IMR-90 (cell line): ENCODE measurements at regions not wholly inside any gene's neighbourhood (a gene's known extent, or its start where the extent isn't known, plus 50 kb on each side); places are given as distances from the start of the nearest gene placed in this dataset.

Experiments
- ATAC-seq: fragments of 200-7000 bp; cut with Tn5 transposase; 2 replicates; pipeline ENCODE4 v1.9.1; 2020; ENCODE audit warnings: low read depth, mild to moderate bottlenecking, moderate library complexity
- BruUV-seq: library from RNA; stranded (reverse); fragments of 400-500 nt; replicated peaks from 2 replicates; lab custom pipeline; 2021; lab: Mats Ljungman, UMichigan
- CTCF ChIA-PET: fragments of 300-600 bp; formaldehyde crosslinking; extraction: SDS; loops from one replicate; lab custom pipeline; 2021; ENCODE audit warnings: antibody characterized with exemption; lab: Yijun Ruan, JAX
- POLR2A ChIA-PET: fragments of 300-600 bp; sonication (Branson Sonifier 250); formaldehyde crosslinking; loops from one replicate; lab custom pipeline; 2022; ENCODE audit warnings: antibody characterized with exemption; ENCODE audit not compliant: unreplicated experiment; lab: Charles Lee
- DNase-seq: peaks from one replicate; pipeline ENCODE4 v3.0.0; 2013
- H2AFZ ChIP-seq: replicated peaks from 2 replicates; pipeline ENCODE3; 2013; ENCODE audit warnings: low read length, mild to moderate bottlenecking; ENCODE audit not compliant: poor library complexity
- H2AK5ac ChIP-seq: 2 replicates; pipeline ENCODE4 v1.6.1; 2013; ENCODE audit warnings: low read depth, low read length, inconsistent platforms
- H2AK9ac ChIP-seq: replicated peaks from 2 replicates; pipeline ENCODE3; 2013; ENCODE audit warnings: mild to moderate bottlenecking, low read depth, low read length, moderate library complexity; ENCODE audit not compliant: poor library complexity
- H2BK120ac ChIP-seq: 2 replicates; pipeline ENCODE4 v1.6.1; 2013; ENCODE audit warnings: low read depth, low read length, inconsistent platforms
- H2BK15ac ChIP-seq: 3 replicates; pipeline ENCODE4 v1.6.1; 2013; ENCODE audit warnings: low read depth, low read length, inconsistent platforms
- H2BK20ac ChIP-seq: 2 replicates; pipeline ENCODE4 v1.6.1; 2013; ENCODE audit warnings: low read depth, mild to moderate bottlenecking, inconsistent platforms, low read length, moderate library complexity
- H2BK5ac ChIP-seq: 2 replicates; pipeline ENCODE4 v1.6.1; 2013; ENCODE audit warnings: mild to moderate bottlenecking, low read depth, low read length, inconsistent platforms; ENCODE audit not compliant: poor library complexity, severe bottlenecking
- H3K14ac ChIP-seq: replicated peaks from 2 replicates; pipeline ENCODE4 v1.6.1; 2013; ENCODE audit warnings: low read depth, low read length, inconsistent platforms
- H3K18ac ChIP-seq: 2 replicates; pipeline ENCODE4 v1.6.1; 2013; ENCODE audit warnings: low read depth, low read length, control low read depth
- H3K23ac ChIP-seq: 2 replicates; pipeline ENCODE4 v1.6.1; 2013; ENCODE audit warnings: low read depth, low read length, inconsistent platforms
- H3K27ac ChIP-seq: 2 replicates; pipeline ENCODE4 v1.5.1; 2013; ENCODE audit warnings: mild to moderate bottlenecking, control low read depth, low read length; ENCODE audit not compliant: insufficient read depth
- H3K27me3 ChIP-seq: 2 replicates; pipeline ENCODE4 v1.6.1; 2013; ENCODE audit warnings: low read length; ENCODE audit not compliant: control insufficient read depth, insufficient read depth
- H3K36me3 ChIP-seq: 2 replicates; pipeline ENCODE4 v1.6.1; 2013; ENCODE audit warnings: low read length, mixed read lengths; ENCODE audit not compliant: control insufficient read depth, insufficient read depth
- H3K4ac ChIP-seq: 2 replicates; pipeline ENCODE4 v1.6.1; 2013; ENCODE audit warnings: low read depth, low read length, inconsistent platforms
- H3K4me1 ChIP-seq: 2 replicates; pipeline ENCODE4 v1.6.1; 2013; ENCODE audit warnings: low read length, mixed read lengths; ENCODE audit not compliant: control insufficient read depth, insufficient read depth
- H3K4me2 ChIP-seq: 2 replicates; pipeline ENCODE4 v1.6.1; 2013; ENCODE audit warnings: low read depth, mild to moderate bottlenecking, control low read depth, low read length, moderate library complexity
- H3K4me3 ChIP-seq: 2 replicates; pipeline ENCODE4 v1.5.1; 2013; ENCODE audit warnings: low read depth, mild to moderate bottlenecking, control low read depth, low read length, moderate library complexity; ENCODE audit not compliant: insufficient read depth
- H3K56ac ChIP-seq: 2 replicates; pipeline ENCODE4 v1.6.1; 2013; ENCODE audit warnings: low read length, inconsistent platforms; ENCODE audit not compliant: insufficient read depth; ENCODE audit errors: extremely low read depth
- H3K79me1 ChIP-seq, 2 experiments: 2 replicates each; pipeline ENCODE4 v1.6.1; 2013; ENCODE audit warnings: low read length in 2 of 2, inconsistent platforms in 1 of 2, low read depth in 1 of 2
- H3K9ac ChIP-seq: 2 replicates; pipeline ENCODE4 v1.6.1; 2013; ENCODE audit warnings: low read depth, low read length, control low read depth
- H3K9me1 ChIP-seq: 2 replicates; pipeline ENCODE4 v1.6.1; 2013; ENCODE audit warnings: low read length, inconsistent platforms; ENCODE audit not compliant: insufficient read depth
- H3K9me3 ChIP-seq: 2 replicates; pipeline ENCODE4 v1.6.1; 2013; ENCODE audit warnings: low read length; ENCODE audit not compliant: control insufficient read depth, insufficient read depth
- H4K20me1 ChIP-seq: 2 replicates; pipeline ENCODE4 v1.6.1; 2013; ENCODE audit warnings: low read length, inconsistent platforms; ENCODE audit not compliant: insufficient read depth
- H4K5ac ChIP-seq: 2 replicates; pipeline ENCODE4 v1.6.1; 2013; ENCODE audit warnings: mild to moderate bottlenecking, low read depth, low read length, control low read depth
- H4K8ac ChIP-seq, 2 experiments: 2 replicates each; pipeline ENCODE4 v1.6.1; 2013; ENCODE audit warnings: low read depth in 2 of 2, low read length in 2 of 2, control low read depth in 1 of 2, inconsistent platforms in 1 of 2
- H4K91ac ChIP-seq: 2 replicates; pipeline ENCODE4 v1.6.1; 2013; ENCODE audit warnings: low read depth, low read length, inconsistent platforms; ENCODE audit not compliant: insufficient read depth
- BHLHE40 ChIP-seq: fragments of 150-350 bp; IDR thresholded peaks from 2 replicates; pipeline ENCODE4 v1.6.1; 2016; ENCODE audit warnings: mild to moderate bottlenecking, low read depth, low read length
- CEBPB ChIP-seq: IDR thresholded peaks from 2 replicates; pipeline ENCODE4 v1.6.1; 2012; ENCODE audit warnings: low read depth, low read length, improper control_type of control experiment
- CHD1 ChIP-seq: IDR thresholded peaks from 2 replicates; pipeline ENCODE4 v1.6.1; 2012; ENCODE audit warnings: low read depth, low read length, improper control_type of control experiment
- FOS ChIP-seq: fragments of 150-350 bp; IDR thresholded peaks from 2 replicates; pipeline ENCODE4 v1.6.1; 2016; ENCODE audit warnings: low read depth, low read length
- MAFK ChIP-seq: IDR thresholded peaks from 2 replicates; pipeline ENCODE4 v1.6.1; 2012; ENCODE audit warnings: low read depth, low read length, improper control_type of control experiment
- MAZ ChIP-seq: IDR thresholded peaks from 2 replicates; pipeline ENCODE4 v1.6.1; 2012; ENCODE audit warnings: low read depth, mild to moderate bottlenecking, low read length, improper control_type of control experiment, moderate library complexity, borderline replicate concordance
- MXI1 ChIP-seq: IDR thresholded peaks from 2 replicates; pipeline ENCODE4 v1.6.1; 2012; ENCODE audit warnings: low read depth, mild to moderate bottlenecking, low read length, moderate library complexity, borderline replicate concordance
- POLR2A ChIP-seq: IDR thresholded peaks from 2 replicates; pipeline ENCODE4 v1.6.1; 2012; ENCODE audit warnings: mild to moderate bottlenecking, low read depth, low read length
- RAD21 ChIP-seq: IDR thresholded peaks from 2 replicates; pipeline ENCODE4 v1.6.1; 2012; ENCODE audit warnings: low read length, improper control_type of control experiment
- RCOR1 ChIP-seq: IDR thresholded peaks from 2 replicates; pipeline ENCODE4 v1.6.1; 2012; ENCODE audit warnings: mild to moderate bottlenecking, low read length, improper control_type of control experiment; ENCODE audit not compliant: insufficient replicate concordance
- USF2 ChIP-seq: fragments of 150-350 bp; IDR thresholded peaks from 2 replicates; pipeline ENCODE4 v1.6.1; 2017; ENCODE audit warnings: mild to moderate bottlenecking, antibody characterized with exemption, low read length, low read depth
- WGBS, 2 experiments: methylation state at CpG; one replicate each; pipeline versions ENCODE4 v1.1.5 to v1.1.7; 2013; ENCODE audit warnings: missing lambda C conversion rate in 2 of 2; ENCODE audit not compliant: insufficient read length in 1 of 2; ENCODE audit errors: extremely low coverage in 2 of 2; 5-methylcytosine and 5-hydroxymethylcytosine counted together
- dilution Hi-C: fragments of 300-500 bp; cut with HindIII; formaldehyde crosslinking; loops from one replicate; pipeline ENCODE4 v1.14.3; 2018; ENCODE audit warnings: low sequenced_read_pairs; ENCODE audit not compliant: unreplicated experiment
- in situ Hi-C: fragments of 300-500 bp; cut with MboI; formaldehyde crosslinking; loops from 3 replicates; pipeline ENCODE4 v1.14.3; 2019; ENCODE audit warnings: low sequenced_read_pairs, inconsistent platforms, mixed read lengths
- intact Hi-C: fragments of 100-400 bp; cut with micrococcal nuclease; formaldehyde crosslinking; loops from 2 replicates; pipeline ENCODE4 v1.10.0; 2022
- TF ChIP-seq, protein P1 (sequence below): conservative IDR thresholded peaks from 2 replicates; pipeline ENCODE4 v1.5.1; 2012; ENCODE audit warnings: mild to moderate bottlenecking, low read depth, low read length, improper control_type of control experiment

GRCh38 chr4:106628586-106629267 is 260.1 kb upstream of the GIMD1 start:
- Histone ChIP-seq H2AFZ (no peak overlapping the region), H3K79me1 (no peaks in the 10 kb centered on the region), H3K56ac (no peak overlapping the region), H4K8ac (no peak overlapping the region), H4K20me1 (no peaks in the 10 kb centered on the region), H3K14ac (no peak overlapping the region), H2AK9ac (no peak overlapping the region), H3K27me3 (no peaks in the 10 kb centered on the region), H3K9me3 (no peaks in the 10 kb centered on the region), H3K4me3 (no peak overlapping the region), H2BK120ac (no peak overlapping the region), H3K27ac (no peak overlapping the region), H3K36me3 (no peaks in the 10 kb centered on the region), H3K23ac (no peak overlapping the region), H3K4me1 (no peaks in the 10 kb centered on the region), H3K4me2 (no peak overlapping the region), H3K18ac (no peak overlapping the region), H3K4ac (no peak overlapping the region), H2AK5ac (no peak overlapping the region), H3K9ac (no peak overlapping the region), H2BK5ac (no peak overlapping the region), H4K91ac (no peak overlapping the region), H2BK15ac (no peak overlapping the region), H2BK20ac (no peak overlapping the region), H3K9me1 (no peaks in the 10 kb centered on the region), H4K5ac (no peak overlapping the region)
- intact Hi-C loops (no loop called here), dilution Hi-C loops (no loop called here), in situ Hi-C loops (no loop called here)
- ATAC-seq (no peak), DNase-seq (no peak)
- no peak for TF ChIP-seq CHD1
- TF ChIP-seq MAFK = no peak
- no peak for TF ChIP-seq MAZ
- TF ChIP-seq, protein P1, sequence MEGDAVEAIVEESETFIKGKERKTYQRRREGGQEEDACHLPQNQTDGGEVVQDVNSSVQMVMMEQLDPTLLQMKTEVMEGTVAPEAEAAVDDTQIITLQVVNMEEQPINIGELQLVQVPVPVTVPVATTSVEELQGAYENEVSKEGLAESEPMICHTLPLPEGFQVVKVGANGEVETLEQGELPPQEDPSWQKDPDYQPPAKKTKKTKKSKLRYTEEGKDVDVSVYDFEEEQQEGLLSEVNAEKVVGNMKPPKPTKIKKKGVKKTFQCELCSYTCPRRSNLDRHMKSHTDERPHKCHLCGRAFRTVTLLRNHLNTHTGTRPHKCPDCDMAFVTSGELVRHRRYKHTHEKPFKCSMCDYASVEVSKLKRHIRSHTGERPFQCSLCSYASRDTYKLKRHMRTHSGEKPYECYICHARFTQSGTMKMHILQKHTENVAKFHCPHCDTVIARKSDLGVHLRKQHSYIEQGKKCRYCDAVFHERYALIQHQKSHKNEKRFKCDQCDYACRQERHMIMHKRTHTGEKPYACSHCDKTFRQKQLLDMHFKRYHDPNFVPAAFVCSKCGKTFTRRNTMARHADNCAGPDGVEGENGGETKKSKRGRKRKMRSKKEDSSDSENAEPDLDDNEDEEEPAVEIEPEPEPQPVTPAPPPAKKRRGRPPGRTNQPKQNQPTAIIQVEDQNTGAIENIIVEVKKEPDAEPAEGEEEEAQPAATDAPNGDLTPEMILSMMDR = no peak
- no peak for TF ChIP-seq POLR2A
- TF ChIP-seq FOS = no peak
- TF ChIP-seq BHLHE40 = no peak
- TF ChIP-seq MXI1 = no peak
- no peak for TF ChIP-seq CEBPB
- no peak for TF ChIP-seq USF2
- no peak for TF ChIP-seq RAD21
- no peak for TF ChIP-seq RCOR1
- 45% methylated on average over 2 of the region's 4 CpGs; no CpG with 5 or more reads in 1 of the 2 experiments for WGBS, 2 experiments
- BruUV-seq = no TSS peak
- ChIA-PET POLR2A (no interaction called here), CTCF (interaction anchor here (0.6 to 0.7 kb wide), 2 partner anchors 96 to 915 kb away, joined by 3 read pairs; no protein-coding TSS in a partner anchor)
